BLaER1 treated with 17β-estradiol and CSF1 and Interleukin-3, amounts not matched to agents 10 nM and 100 nM (cell line): ENCODE measurements at regions not wholly inside any gene's neighbourhood (a gene's known extent, or its start where the extent isn't known, plus 50 kb on each side); places are given as distances from the start of the nearest gene placed in this dataset.
"Not testable (repeated sequence)": the region's sequence is repeated elsewhere in the genome, so short reads cannot be mapped to it uniquely, and the experiment has no call there.

ENCODE experiments used
- H3K27ac ChIP-seq, 11 experiments: shearing (Covaris generic); formaldehyde crosslinking; 2 replicates each; pipeline ENCODE4 v1.8.1; 2022
- H3K27me3 ChIP-seq, 11 experiments: shearing (Covaris generic); formaldehyde crosslinking; 2 replicates each; pipeline ENCODE4 v1.8.1; 2022
- H3K36me3 ChIP-seq, 11 experiments: shearing (Covaris generic); formaldehyde crosslinking; 2 replicates each; pipeline ENCODE4 v1.8.1; 2022
- H3K4me1 ChIP-seq, 10 experiments: shearing (Covaris generic); formaldehyde crosslinking; 2 replicates each; pipeline ENCODE4 v1.8.1; 2022
- H3K4me2 ChIP-seq, 11 experiments: shearing (Covaris generic); formaldehyde crosslinking; 2 replicates each; pipeline ENCODE4 v1.8.1; 2022
- H3K4me3 ChIP-seq, 10 experiments: shearing (Covaris generic); formaldehyde crosslinking; 2 replicates each; pipeline ENCODE4 v1.8.1; 2022
- H3K9ac ChIP-seq, 11 experiments: shearing (Covaris generic); formaldehyde crosslinking; 2 replicates each; pipeline ENCODE4 v1.8.1; 2022
- H3K9me3 ChIP-seq, 11 experiments: shearing (Covaris generic); formaldehyde crosslinking; replicated peaks in 1 of 11; 2 replicates each; pipeline ENCODE4 v1.8.1; 2022
- H4K20me1 ChIP-seq, 11 experiments: shearing (Covaris generic); formaldehyde crosslinking; 2 replicates each; pipeline ENCODE4 v1.8.1; 2022
- Cebpa-rat ChIP-seq, 11 experiments: shearing (Covaris generic); IDR thresholded peaks; 2 replicates each; pipeline ENCODE4 v1.8.1; 2022

GRCh38 chrX:41001327-41001726 is 83.9 kb upstream of the USP9X start:
- Histone ChIP-seq H3K4me2 (no peak overlapping the region), H3K27ac (no peak overlapping the region), H4K20me1 (no peaks in the 10 kb centered on the region; a peak in 1 of 22 replicates), H3K9me3 (no peaks in the 10 kb centered on the region), H3K4me3 (no peak overlapping the region), H3K9ac (no peak overlapping the region), H3K36me3 (no peaks in the 10 kb centered on the region), H3K27me3 (peaks cover 37 to 69% (median 58%) of the 10 kb centered on the region in 11 experiments), H3K4me1 (peaks cover 7 to 24% (median 18%) of the 10 kb centered on the region in 10 experiments; a peak in 19 of 20 replicates)
- no peak for TF ChIP-seq Cebpa-rat (IDR thresholded peaks at IDR 0.05)

GRCh38 chrX:41002026-41002425 is 83.2 kb upstream of the USP9X start:
- TF ChIP-seq Cebpa-rat (IDR thresholded peaks at IDR 0.05), result no peak
- H3K4me2 ChIP-seq, result no peak overlapping the region
- H3K27me3 ChIP-seq, result peaks cover 41 to 73% (median 59%) of the 10 kb centered on the region in 11 experiments
- H3K36me3 ChIP-seq, result no peaks in the 10 kb centered on the region
- no peaks in the 10 kb centered on the region; a peak in 1 of 22 replicates for H4K20me1 ChIP-seq
- peaks cover 7 to 17% (median 14%) of the 10 kb centered on the region in 10 experiments; a peak in 19 of 20 replicates for H3K4me1 ChIP-seq
- no peak overlapping the region for H3K4me3 ChIP-seq
- H3K9ac ChIP-seq, result no peak overlapping the region
- no peak overlapping the region for H3K27ac ChIP-seq
- no peaks in the 10 kb centered on the region for H3K9me3 ChIP-seq

GRCh38 chrX:41003506-41004270 is 81.6 kb upstream of the USP9X start:
- Histone ChIP-seq H3K27me3 (peaks cover 56 to 85% (median 75%) of the 10 kb centered on the region in 11 experiments), H3K4me3 (no peak overlapping the region), H3K9me3 (no peaks in the 10 kb centered on the region), H3K27ac (no peak overlapping the region), H3K36me3 (no peaks in the 10 kb centered on the region), H4K20me1 (no peaks in the 10 kb centered on the region; a peak in 1 of 22 replicates), H3K4me2 (no peak overlapping the region), H3K4me1 (peaks cover 7 to 17% (median 12%) of the 10 kb centered on the region in 10 experiments; a peak in 19 of 20 replicates), H3K9ac (no peak overlapping the region)
- no peak for TF ChIP-seq Cebpa-rat (IDR thresholded peaks at IDR 0.05)

GRCh38 chrX:41005445-41005992 is 79.7 kb upstream of the USP9X start:
- Histone ChIP-seq H3K27me3 (peaks cover 70 to 98% (median 93%) of the 10 kb centered on the region in 11 experiments), H3K9ac (no peak overlapping the region), H4K20me1 (no peaks in the 10 kb centered on the region; a peak in 1 of 22 replicates), H3K4me3 (no peak overlapping the region), H3K36me3 (no peaks in the 10 kb centered on the region), H3K4me1 (peaks cover 13 to 25% (median 18%) of the 10 kb centered on the region in 10 experiments), H3K4me2 (peak overlapping the region; percentile 3 to 54 (median 37); a peak in 19 of 22 replicates), H3K9me3 (peaks cover 0 to 7% (median 0%) of the 10 kb centered on the region in 11 experiments; a peak in 1 of 22 replicates), H3K27ac (peak overlapping the region in 2 of 11 experiments; percentile 3 to 14; a peak in 1 of 22 replicates)
- TF ChIP-seq Cebpa-rat (IDR thresholded peaks at IDR 0.05), result no peak

- TF ChIP-seq Cebpa-rat (IDR thresholded peaks at IDR 0.05), result no peak
- H3K9ac ChIP-seq, result no peak overlapping the region
- H3K27me3 ChIP-seq, result peaks cover 86 to 99% (median 95%) of the 10 kb centered on the region in 11 experiments
- H3K9me3 ChIP-seq, result peaks cover 0 to 7% (median 0%) of the 10 kb centered on the region in 11 experiments; a peak in 1 of 22 replicates
- no peaks in the 10 kb centered on the region for H3K36me3 ChIP-seq
- peak overlapping the region; percentile 29 to 77 (median 50); a peak in 21 of 22 replicates for H3K4me2 ChIP-seq
- H4K20me1 ChIP-seq, result no peaks in the 10 kb centered on the region; a peak in 1 of 22 replicates
- H3K4me3 ChIP-seq, result no peak overlapping the region; a peak in 2 of 20 replicates
- H3K27ac ChIP-seq, result peak overlapping the region in 5 of 11 experiments; percentile 1 to 47 (median 35); a peak in 6 of 22 replicates
- peaks cover 15 to 23% (median 18%) of the 10 kb centered on the region in 10 experiments for H3K4me1 ChIP-seq
Observed at GRCh38 chrX:41009850-41010846, 75.1 kb upstream of the USP9X start.

GRCh38 chrX:41014776-41015360 is 70.4 kb upstream of the USP9X start:
- Histone ChIP-seq H3K36me3 (no peaks in the 10 kb centered on the region), H3K9me3 (peaks cover 0 to 3% (median 0%) of the 10 kb centered on the region in 11 experiments; a peak in 1 of 22 replicates), H3K9ac (no peak overlapping the region), H4K20me1 (peaks cover 0 to 4% (median 0%) of the 10 kb centered on the region in 11 experiments; a peak in 1 of 22 replicates), H3K27me3 (peaks cover 76 to 94% (median 86%) of the 10 kb centered on the region in 11 experiments), H3K4me3 (no peak overlapping the region), H3K27ac (no peak overlapping the region), H3K4me1 (peaks cover 6 to 10% (median 9%) of the 10 kb centered on the region in 10 experiments; a peak in 18 of 20 replicates), H3K4me2 (no peak overlapping the region)
- TF ChIP-seq Cebpa-rat (IDR thresholded peaks at IDR 0.05), result no peak

GRCh38 chrX:41017785-41018184 is 67.5 kb upstream of the USP9X start:
- H3K9ac ChIP-seq, H3K27ac ChIP-seq, H3K36me3 ChIP-seq, H3K4me3 ChIP-seq, H3K4me1 ChIP-seq, H3K4me2 ChIP-seq, H3K9me3 ChIP-seq, H4K20me1 ChIP-seq: not testable (repeated sequence)
- peaks cover 67 to 92% (median 83%) of the 10 kb centered on the region in 11 experiments for H3K27me3 ChIP-seq

- not testable (repeated sequence) for H3K9me3 ChIP-seq, H4K20me1 ChIP-seq, H3K4me2 ChIP-seq, H3K4me1 ChIP-seq, H3K4me3 ChIP-seq, H3K36me3 ChIP-seq, H3K9ac ChIP-seq, H3K27ac ChIP-seq
- peaks cover 69 to 92% (median 85%) of the 10 kb centered on the region in 11 experiments for H3K27me3 ChIP-seq
Observed at GRCh38 chrX:41018391-41019040, 66.7 kb upstream of the USP9X start.
